ENCODE measurements at regions not wholly inside any gene's neighbourhood (a gene's known extent, or its start where the extent isn't known, plus 50 kb on each side); places are given as distances from the start of the nearest gene placed in this dataset.
"Not testable (repeated sequence)": the region's sequence is repeated elsewhere in the genome, so short reads cannot be mapped to it uniquely, and the experiment has no call there.

GRCh38 chr9:129547063-129547462 lies 73.8 kb downstream of the C9orf50 start:
- ChIA-PET CTCF (interaction anchor here (1.0 to 1.6 kb wide), 3 partner anchors 12 to 404 kb away, joined by 3 to 6 read pairs (median 4); no protein-coding TSS in a partner anchor), POLR2A (no interaction called here)
- no peak for DNase-seq (ENCODE audit: low read depth, low spot score)
- Histone ChIP-seq H2AFZ (ENCODE audit: low read depth, low read length) (no peak overlapping the region), H3K4me1 (ENCODE audit: control insufficient read depth, extremely low read depth, insufficient read depth, low read length) (peaks cover 3% of the 10 kb centered on the region), H4K20me1 (replicated peaks; ENCODE audit: control insufficient read depth, extremely low read depth, insufficient read depth, low read length) (no peaks in the 10 kb centered on the region), H3K79me2 (ENCODE audit: control insufficient read depth, insufficient read depth, low read length) (no peaks in the 10 kb centered on the region), H3K27ac (ENCODE audit: insufficient read depth, low read depth, low read length) (no peak overlapping the region), H3K4me3 (replicated peaks in 1 of 3; ENCODE audit: insufficient read depth in 1 of 3, low read depth in 1 of 3, low read length in 3 of 3) (no peak overlapping the region), H3K4me2 (ENCODE audit: insufficient read depth, low read length) (no peak overlapping the region), H3K9ac (replicated peaks; ENCODE audit: extremely low read depth, insufficient read depth, low read length) (no peak overlapping the region), H3K27me3 (ENCODE audit: control insufficient read depth in 2 of 2, insufficient read depth in 2 of 2, low read length in 2 of 2) (peaks cover 7 to 9% of the 10 kb centered on the region in 2 experiments), H3K9me1 (replicated peaks; ENCODE audit: control insufficient read depth, extremely low read depth, insufficient read depth, low read length) (no peaks in the 10 kb centered on the region), H3K36me3 (ENCODE audit: control insufficient read depth in 2 of 2, extremely low read depth in 1 of 2, insufficient read depth in 2 of 2, low read length in 2 of 2) (no peaks in the 10 kb centered on the region), H3K9me3 (replicated peaks; ENCODE audit: control insufficient read depth, insufficient read depth, low read length) (no peaks in the 10 kb centered on the region)
- FAIRE-seq = no peak
- TF ChIP-seq JUN (IDR thresholded peaks at IDR 0.05; ENCODE audit: borderline replicate concordance, insufficient read depth, insufficient read length, low read depth) = no peak
- TF ChIP-seq MYC (IDR thresholded peaks at IDR 0.05; ENCODE audit: low read depth, low read length) = no peak
- TF ChIP-seq GATA2 (IDR thresholded peaks at IDR 0.05; ENCODE audit: insufficient read depth, insufficient read length, low read depth, low read length) = no peak
- no peak for TF ChIP-seq EZH2 (IDR thresholded peaks at IDR 0.05; ENCODE audit: borderline replicate concordance, low read depth, low read length, severe bottlenecking)
- TF ChIP-seq MAX (IDR thresholded peaks at IDR 0.05; ENCODE audit: insufficient read depth, insufficient read length) = no peak
- TF ChIP-seq POLR2AphosphoS5 (IDR thresholded peaks at IDR 0.05; ENCODE audit: insufficient read depth, low read depth, low read length) = no peak
- TF ChIP-seq FOS (IDR thresholded peaks at IDR 0.05; ENCODE audit: borderline replicate concordance, insufficient read depth, low read length) = no peak
- no peak for TF ChIP-seq POLR2A (IDR thresholded peaks at IDR 0.05; ENCODE audit: low read depth, low read length)
- TF ChIP-seq CTCF (IDR thresholded peaks at IDR 0.05; ENCODE audit: extremely low read depth in 1 of 2, insufficient read depth in 1 of 2, low read depth in 1 of 2, low read length in 2 of 2) = no peak
- no TSS peak for BruUV-seq (replicated peaks)
- dilution Hi-C loops (cut with MboI; ENCODE audit: extremely low pct_ligation_motif_present, low sequenced_read_pairs) = no loop called here
- intact Hi-C loops (cut with micrococcal nuclease) = no loop called here

- H3K9me1 ChIP-seq (replicated peaks; ENCODE audit: control insufficient read depth, extremely low read depth, insufficient read depth, low read length); H3K4me2 ChIP-seq (ENCODE audit: insufficient read depth, low read length); H3K27me3 ChIP-seq (ENCODE audit: control insufficient read depth in 2 of 2, insufficient read depth in 2 of 2, low read length in 2 of 2); H3K27ac ChIP-seq (ENCODE audit: insufficient read depth, low read depth, low read length); POLR2A ChIA-PET; H3K79me2 ChIP-seq (ENCODE audit: control insufficient read depth, insufficient read depth, low read length); H4K20me1 ChIP-seq (replicated peaks; ENCODE audit: control insufficient read depth, extremely low read depth, insufficient read depth, low read length); FAIRE-seq; intact Hi-C loops (cut with micrococcal nuclease); DNase-seq (ENCODE audit: low read depth, low spot score); dilution Hi-C loops (cut with MboI; ENCODE audit: extremely low pct_ligation_motif_present, low sequenced_read_pairs); H3K9me3 ChIP-seq (replicated peaks; ENCODE audit: control insufficient read depth, insufficient read depth, low read length); H3K4me3 ChIP-seq (replicated peaks in 1 of 3; ENCODE audit: insufficient read depth in 1 of 3, low read depth in 1 of 3, low read length in 3 of 3); H3K36me3 ChIP-seq (ENCODE audit: control insufficient read depth in 2 of 2, extremely low read depth in 1 of 2, insufficient read depth in 2 of 2, low read length in 2 of 2); H3K4me1 ChIP-seq (ENCODE audit: control insufficient read depth, extremely low read depth, insufficient read depth, low read length); BruUV-seq (replicated peaks); H3K9ac ChIP-seq (replicated peaks; ENCODE audit: extremely low read depth, insufficient read depth, low read length); H2AFZ ChIP-seq (ENCODE audit: low read depth, low read length): not testable (repeated sequence)
- CTCF ChIA-PET = interaction anchor here (1.2 kb wide), 1 partner anchor 414 kb away, joined by 4 read pairs; no protein-coding TSS in a partner anchor
Observed at GRCh38 chr9:129545876-129546275, 75.0 kb downstream of the C9orf50 start.

All from endothelial cell of umbilical vein (primary cell).